Heart right ventricle (tissue), 16 donors: ENCODE measurements at regions not wholly inside any gene's neighbourhood (a gene's known extent, or its start where the extent isn't known, plus 50 kb on each side); places are given as distances from the start of the nearest gene placed in this dataset.

Experiments used
- ATAC-seq, 8 donors: fragments of 200-7000 bp; cut with Tn5 transposase; one replicate each; pipeline ENCODE4 v1.9.1; 2020; ENCODE audit warnings: mild to moderate bottlenecking in 8 of 8, moderate library complexity in 8 of 8, moderate number of reproducible peaks in 1 of 8
- DNase-seq, 2 donors: peaks; one replicate each; pipeline ENCODE4 v3.0.0-alpha.2; 2020
- H3K27ac ChIP-seq, 10 donors: fragments of 200-600 bp; sonication (generic) in 2 of 10; one replicate each; pipeline versions ENCODE4 v1.5.0 to v1.8.0; 2020 to 2022; ENCODE audit warnings: mild to moderate bottlenecking in 3 of 10
- H3K27me3 ChIP-seq, 7 donors: fragments of 200-600 bp; one replicate each; pipeline ENCODE4 v1.8.0; 2021 to 2022; ENCODE audit warnings: mild to moderate bottlenecking in 2 of 7
- H3K36me3 ChIP-seq, 9 donors: fragments of 200-600 bp; sonication (generic) in 1 of 9; one replicate each; pipeline versions ENCODE4 v1.5.0 to v1.8.0; 2020 to 2022; ENCODE audit warnings: mild to moderate bottlenecking in 2 of 9
- H3K4me1 ChIP-seq, 9 donors: fragments of 200-600 bp; sonication (generic) in 1 of 9; one replicate each; pipeline versions ENCODE4 v1.5.0 to v1.8.0; 2020 to 2022; ENCODE audit warnings: mild to moderate bottlenecking in 4 of 9
- H3K4me3 ChIP-seq, 10 donors: fragments of 200-600 bp; sonication (generic) in 2 of 10; one replicate each; pipeline versions ENCODE4 v1.5.0 to v1.8.0; 2020 to 2022; ENCODE audit warnings: mild to moderate bottlenecking in 7 of 10, moderate library complexity in 2 of 10
- H3K9me3 ChIP-seq, 11 donors: fragments of 200-600 bp in 10 of 11; sonication (generic) in 2 of 11; one replicate each; pipeline versions ENCODE4 v1.5.0 to v1.8.0; 2013 to 2022; ENCODE audit warnings: mild to moderate bottlenecking in 2 of 11, control low read depth in 1 of 11, moderate library complexity in 1 of 11
- CTCF ChIP-seq, 9 donors: fragments of 200-600 bp; sonication (generic) in 2 of 9; IDR thresholded peaks; one replicate each; pipeline versions ENCODE4 v1.5.0 to v1.8.0; 2021 to 2022; ENCODE audit warnings: antibody characterized with exemption in 9 of 9, mild to moderate bottlenecking in 5 of 9, moderate library complexity in 1 of 9
- WGBS, 2 donors: extraction: QIAGEN DNeasy Blood & Tissue Kit; methylation state at CpG; one replicate each; pipeline ENCODE4 v1.1.7; 2013; ENCODE audit warnings: inconsistent platforms in 1 of 2; 5-methylcytosine and 5-hydroxymethylcytosine counted together
- intact Hi-C, 10 donors: fragments of 100-400 bp; cut with DNase I; formaldehyde crosslinking; loops; one replicate each; pipeline versions ENCODE4 v1.11.1 to v1.14.2; 2022
- donor health status: Arrhythmogenic right ventricular cardiomyopathy.
- donor health status: ischemic (EF 13 %, LVEDD 7.1; RV severe dilation, severe dysfunction).
- donor health status: healthy with polysubstance abuse.
- donor health status: DM: no; HTN: yes; CAD: no.
- donor health status: DM: no; HTN: no; CAD: no.
- donor health status: ischemic (EF 25% LVEDD 6.9; RV normal size, moderate dysfunction).
- donor health status: ischemic (EF 25% LVEDD 5.7; RV mildly dilated, moderate dysfunction).
- donor health status: healthy.
- donor health status: DM: yes; HTN: yes; CAD: no.
- donor health status: Ischemic cardiomyopathy.
- donor health status: ischemic (EF 35%, LVEDD 5.7; RV mildly dilated, moderate dysfunction).
- donor health status: nonischemic (EF 11% LVEDD 7.7; RV severe dilation, severe dysfunction).
- donor health status: DM: yes; HTN: yes; CAD: no.
- donor health status: PGD.
- donor health status: ischemic (EF 29% LVEDD 5.4; RV normal size, mild dysfunction).
- donor health status: nonischemic (EF 23%, LVEDD 6.1; RV moderate dilation, normal function).

- TF ChIP-seq CTCF (IDR thresholded peaks at IDR 0.05), result no peak
- Histone ChIP-seq H3K4me1 (no peaks in the 10 kb centered on the region), H3K9me3 (peaks cover 0 to 5% (median 0%) of the 10 kb centered on the region in 11 donors), H3K4me3 (no peak overlapping the region), H3K27me3 (no peaks in the 10 kb centered on the region), H3K27ac (no peak overlapping the region), H3K36me3 (no peaks in the 10 kb centered on the region)
- intact Hi-C loops, result no loop called here
- DNase-seq, result no peak
- no peak for ATAC-seq
These were observed 210.5 kb downstream of the RNF144A start for GRCh38 chr2:7127687-7128086.

DNA sequence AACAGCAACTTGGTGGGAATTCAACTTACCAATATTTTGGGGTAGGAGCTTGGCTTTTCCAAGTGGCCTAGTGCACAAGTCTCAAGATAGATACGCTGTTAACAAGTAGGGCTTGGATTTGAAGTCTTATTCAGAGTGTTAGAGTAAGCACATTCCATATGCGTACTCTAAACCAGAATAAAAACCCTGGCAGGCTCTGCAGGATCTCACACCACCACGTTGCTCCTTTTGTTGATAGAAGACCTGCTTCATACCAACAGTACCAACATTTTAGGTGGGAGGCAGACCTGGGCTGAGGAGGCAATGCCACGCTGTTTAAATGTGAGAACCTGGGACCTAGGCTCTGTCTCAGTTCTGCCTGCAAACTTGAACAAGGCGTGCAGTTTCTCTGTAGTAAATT, 214.0 kb downstream of the RNF144A start:
- no peaks in the 10 kb centered on the region for H3K36me3 ChIP-seq
- ATAC-seq, result no peak
- intact Hi-C loops, result no loop called here
- H3K4me1 ChIP-seq, result no peaks in the 10 kb centered on the region
- DNase-seq, result no peak
- 81 to 83% methylated on average over 5 of the region's 5 CpGs for WGBS, 2 donors
- no peak overlapping the region for H3K4me3 ChIP-seq
- no peak overlapping the region for H3K27ac ChIP-seq
- H3K27me3 ChIP-seq, result no peaks in the 10 kb centered on the region
- H3K9me3 ChIP-seq, result peaks cover 0 to 5% (median 0%) of the 10 kb centered on the region in 11 donors
- no peak for TF ChIP-seq CTCF (IDR thresholded peaks at IDR 0.05)

- H3K4me3 ChIP-seq, result no peak overlapping the region
- TF ChIP-seq CTCF (IDR thresholded peaks at IDR 0.05), result no peak
These were observed 215.5 kb downstream of the RNF144A start for GRCh38 chr2:7132753-7133152.

GRCh38 chr2:7133521-7133920, 216.3 kb downstream of the RNF144A start:
- intact Hi-C loops, result no loop called here
- Histone ChIP-seq H3K27ac (no peak overlapping the region), H3K9me3 (no peaks in the 10 kb centered on the region), H3K36me3 (no peaks in the 10 kb centered on the region), H3K4me1 (no peaks in the 10 kb centered on the region), H3K4me3 (no peak overlapping the region), H3K27me3 (no peaks in the 10 kb centered on the region)
- ATAC-seq (no peak), DNase-seq (no peak)
- WGBS, 2 donors, result 91% methylated on average over 4 of the region's 4 CpGs
- no peak for TF ChIP-seq CTCF (IDR thresholded peaks at IDR 0.05)

More at GRCh38 chr2:7132753-7133152, 215.5 kb downstream of the RNF144A start:
- Histone ChIP-seq H3K36me3 (no peaks in the 10 kb centered on the region), H3K27ac (no peak overlapping the region), H3K4me1 (no peaks in the 10 kb centered on the region), H3K27me3 (no peaks in the 10 kb centered on the region), H3K9me3 (no peaks in the 10 kb centered on the region)
- DNase-seq (no peak), ATAC-seq (no peak)
- intact Hi-C loops, result no loop called here
- WGBS, 2 donors, result 95 to 97% methylated on average over 3 of the region's 3 CpGs

DNA sequence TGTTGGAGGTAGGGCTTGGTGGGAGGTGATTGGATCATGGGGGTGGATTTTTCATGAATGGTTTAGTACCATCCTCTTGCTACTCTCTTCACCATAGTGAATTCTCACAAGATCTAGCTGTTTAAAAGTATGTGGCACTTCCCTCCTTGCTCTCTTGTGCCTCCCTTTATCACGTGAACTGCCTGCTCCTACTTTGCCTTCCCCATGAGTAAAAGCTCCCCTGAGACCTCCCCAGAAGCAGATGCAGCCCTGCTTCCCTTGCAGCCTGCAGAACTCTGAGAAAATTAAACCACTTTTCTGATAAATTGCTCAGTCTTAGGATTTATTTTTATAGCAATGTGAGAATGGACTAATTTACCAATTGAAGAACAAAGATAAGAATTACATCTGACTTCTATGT, 223.1 kb downstream of the RNF144A start:
- Histone ChIP-seq H3K36me3 (no peaks in the 10 kb centered on the region), H3K9me3 (peaks cover 0 to 11% (median 0%) of the 10 kb centered on the region in 11 donors), H3K4me1 (no peaks in the 10 kb centered on the region), H3K27ac (no peak overlapping the region), H3K27me3 (no peaks in the 10 kb centered on the region), H3K4me3 (no peak overlapping the region)
- no peak for DNase-seq
- ATAC-seq, result no peak
- no peak for TF ChIP-seq CTCF (IDR thresholded peaks at IDR 0.05)
- WGBS, 2 donors, result 36 to 61% methylated on average over 1 of the region's 1 CpG
- intact Hi-C loops, result no loop called here
